ENCODE measurements at regions not wholly inside any gene's neighbourhood (a gene's known extent, or its start where the extent isn't known, plus 50 kb on each side); places are given as distances from the start of the nearest gene placed in this dataset.

- Histone ChIP-seq H2AFZ (ENCODE audit: low read depth) (no peak overlapping the region), H3K36me3 (ENCODE audit: insufficient read depth) (no peaks in the 10 kb centered on the region), H3K27ac (no peak overlapping the region), H3K4me3 (IDR thresholded peaks at IDR 0.05; ENCODE audit: insufficient read depth, low read depth, low read length) (no peak overlapping the region), H3K4me2 (no peak overlapping the region), H3K9ac (no peak overlapping the region), H3K79me2 (ENCODE audit: insufficient read depth, low read depth) (no peaks in the 10 kb centered on the region), H4K20me1 (ENCODE audit: insufficient read depth) (no peaks in the 10 kb centered on the region), H3K4me1 (ENCODE audit: low read depth, poor library complexity, severe bottlenecking) (no peaks in the 10 kb centered on the region), H3K27me3 (ENCODE audit: insufficient read depth, low read depth) (no peaks in the 10 kb centered on the region)
- no peak for TF ChIP-seq CTCF (conservative IDR thresholded peaks at IDR 0.05; ENCODE audit: low read depth, low read length)
These were observed 660.2 kb upstream of the LMCD1 start for GRCh38 chr3:7841451-7841850.

DNA sequence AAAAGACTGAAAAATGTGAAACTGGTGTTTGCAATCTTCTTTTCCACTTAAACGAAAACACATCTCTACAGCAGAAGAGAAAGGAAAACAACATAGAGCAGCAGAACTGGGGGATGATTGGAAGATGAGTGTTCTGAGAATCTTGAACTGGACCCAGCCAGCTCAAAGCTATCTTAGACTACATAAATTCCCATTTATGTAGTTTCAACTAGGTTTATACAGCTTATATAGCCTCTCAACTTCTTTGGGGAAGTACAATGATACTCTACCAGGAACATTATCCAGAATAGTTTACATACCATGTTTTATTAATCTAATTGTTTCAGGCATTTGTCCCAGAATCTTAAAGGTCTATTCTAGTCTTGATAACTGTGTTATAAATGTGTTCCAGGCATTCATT, 658.2 kb upstream of the LMCD1 start:
- Histone ChIP-seq H3K4me2 (no peak overlapping the region), H3K27ac (no peak overlapping the region), H3K79me2 (ENCODE audit: insufficient read depth, low read depth) (no peaks in the 10 kb centered on the region), H3K4me3 (IDR thresholded peaks at IDR 0.05; ENCODE audit: insufficient read depth, low read depth, low read length) (no peak overlapping the region), H3K27me3 (ENCODE audit: insufficient read depth, low read depth) (no peaks in the 10 kb centered on the region), H3K4me1 (ENCODE audit: low read depth, poor library complexity, severe bottlenecking) (no peaks in the 10 kb centered on the region), H4K20me1 (ENCODE audit: insufficient read depth) (no peaks in the 10 kb centered on the region), H3K36me3 (ENCODE audit: insufficient read depth) (no peaks in the 10 kb centered on the region), H2AFZ (ENCODE audit: low read depth) (no peak overlapping the region), H3K9ac (no peak overlapping the region)
- TF ChIP-seq CTCF (conservative IDR thresholded peaks at IDR 0.05; ENCODE audit: low read depth, low read length), result no peak

DNA sequence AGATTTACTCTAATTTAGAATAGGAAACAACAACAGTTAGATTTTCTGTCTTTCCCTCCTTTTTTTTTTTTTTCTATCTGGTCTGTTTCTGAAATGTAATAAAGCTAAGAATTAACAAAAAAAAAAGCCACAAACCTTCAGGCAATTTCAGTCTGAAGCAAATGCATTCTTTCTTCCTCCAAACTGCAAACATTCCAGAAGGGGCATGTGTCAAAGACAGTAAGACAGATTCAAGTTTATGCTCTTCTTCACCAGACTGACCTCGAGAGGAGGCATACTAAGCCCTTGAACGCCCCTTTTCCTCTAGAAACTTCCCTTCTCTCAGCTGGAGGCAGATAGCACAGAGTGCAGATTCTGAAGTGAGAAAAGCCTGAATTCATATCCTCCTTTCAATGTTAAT, 654.6 kb upstream of the LMCD1 start:
- Histone ChIP-seq H3K9ac (no peak overlapping the region), H3K79me2 (ENCODE audit: insufficient read depth, low read depth) (no peaks in the 10 kb centered on the region), H3K4me3 (IDR thresholded peaks at IDR 0.05; ENCODE audit: insufficient read depth, low read depth, low read length) (no peak overlapping the region), H3K4me2 (no peak overlapping the region), H2AFZ (ENCODE audit: low read depth) (no peak overlapping the region), H3K27ac (no peak overlapping the region), H3K4me1 (ENCODE audit: low read depth, poor library complexity, severe bottlenecking) (no peaks in the 10 kb centered on the region), H4K20me1 (ENCODE audit: insufficient read depth) (no peaks in the 10 kb centered on the region), H3K27me3 (ENCODE audit: insufficient read depth, low read depth) (no peaks in the 10 kb centered on the region), H3K36me3 (ENCODE audit: insufficient read depth) (no peaks in the 10 kb centered on the region)
- TF ChIP-seq CTCF (conservative IDR thresholded peaks at IDR 0.05; ENCODE audit: low read depth, low read length), result no peak

DNA sequence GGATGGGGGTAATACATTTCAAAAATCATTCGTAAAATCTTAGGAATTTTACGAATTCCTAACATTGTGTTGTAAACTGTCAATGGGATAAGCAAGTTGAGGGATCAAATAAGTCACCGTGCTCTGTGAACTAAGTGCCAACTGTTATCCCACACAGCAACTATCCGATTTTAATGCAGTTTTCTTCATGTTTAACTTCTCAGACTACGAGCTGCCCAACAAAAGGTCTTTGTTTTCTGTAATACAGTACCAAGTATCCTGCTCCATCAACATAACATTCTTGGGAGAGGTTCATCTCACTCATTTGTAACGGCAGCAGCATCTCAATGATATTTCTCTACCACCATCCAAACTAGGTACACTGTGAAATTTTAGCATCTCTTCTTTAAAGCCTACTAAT, 654.1 kb upstream of the LMCD1 start:
- Histone ChIP-seq H3K4me3 (IDR thresholded peaks at IDR 0.05; ENCODE audit: insufficient read depth, low read depth, low read length) (no peak overlapping the region), H3K36me3 (ENCODE audit: insufficient read depth) (no peaks in the 10 kb centered on the region), H3K4me1 (ENCODE audit: low read depth, poor library complexity, severe bottlenecking) (no peaks in the 10 kb centered on the region), H3K4me2 (no peak overlapping the region), H3K9ac (no peak overlapping the region), H4K20me1 (ENCODE audit: insufficient read depth) (no peaks in the 10 kb centered on the region), H3K79me2 (ENCODE audit: insufficient read depth, low read depth) (no peaks in the 10 kb centered on the region), H3K27me3 (ENCODE audit: insufficient read depth, low read depth) (no peaks in the 10 kb centered on the region), H2AFZ (ENCODE audit: low read depth) (no peak overlapping the region), H3K27ac (no peak overlapping the region)
- TF ChIP-seq CTCF (conservative IDR thresholded peaks at IDR 0.05; ENCODE audit: low read depth, low read length), result no peak

DNA sequence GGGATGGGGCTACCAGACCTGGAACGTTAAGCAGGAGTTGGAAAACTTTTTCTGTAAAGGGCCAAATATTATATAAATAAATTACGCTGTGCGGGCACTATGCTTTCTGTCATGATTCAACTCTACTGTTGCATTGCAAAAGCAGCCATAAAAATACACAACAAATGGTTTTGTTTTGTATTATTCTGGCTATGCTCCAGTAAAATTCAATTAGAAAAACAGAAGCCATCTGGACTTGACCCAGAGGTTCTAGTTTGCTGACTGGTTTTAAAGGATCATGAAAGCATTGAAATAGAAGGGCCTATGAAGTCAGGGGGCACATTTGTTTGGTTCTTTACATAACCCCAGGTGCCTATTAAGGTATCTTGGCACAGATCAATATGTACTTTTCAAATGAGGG, 647.4 kb upstream of the LMCD1 start:
- Histone ChIP-seq H3K27me3 (ENCODE audit: insufficient read depth, low read depth) (no peaks in the 10 kb centered on the region), H3K4me2 (no peak overlapping the region), H3K9ac (no peak overlapping the region), H3K27ac (no peak overlapping the region), H3K79me2 (ENCODE audit: insufficient read depth, low read depth) (no peaks in the 10 kb centered on the region), H3K4me3 (IDR thresholded peaks at IDR 0.05; ENCODE audit: insufficient read depth, low read depth, low read length) (no peak overlapping the region), H3K4me1 (ENCODE audit: low read depth, poor library complexity, severe bottlenecking) (no peaks in the 10 kb centered on the region), H2AFZ (ENCODE audit: low read depth) (no peak overlapping the region), H3K36me3 (ENCODE audit: insufficient read depth) (no peaks in the 10 kb centered on the region), H4K20me1 (ENCODE audit: insufficient read depth) (no peaks in the 10 kb centered on the region)
- TF ChIP-seq CTCF (conservative IDR thresholded peaks at IDR 0.05; ENCODE audit: low read depth, low read length), result no peak

Measured in KMS-11 (cell line).